WERI-Rb-1 (cell line): ENCODE measurements at regions not wholly inside any gene's neighbourhood (a gene's known extent, or its start where the extent isn't known, plus 50 kb on each side); places are given as distances from the start of the nearest gene placed in this dataset.

Source experiments
- DNase-seq: peaks from one replicate; pipeline ENCODE4 v3.0.0-alpha.2; 2020
- H3K27ac ChIP-seq: fragments of 250-450 bp; sonication (Bioruptor Pico); 2 replicates; pipeline ENCODE4 v1.5.1; 2020; ENCODE audit warnings: mild to moderate bottlenecking, moderate library complexity
- H3K27me3 ChIP-seq: fragments of 250-450 bp; sonication (Bioruptor Pico); 2 replicates; pipeline ENCODE4 v1.5.1; 2021; ENCODE audit warnings: mild to moderate bottlenecking, low read depth, moderate library complexity; ENCODE audit not compliant: insufficient read depth, severe bottlenecking
- H3K36me3 ChIP-seq: fragments of 250-450 bp; sonication (Bioruptor Pico); 2 replicates; pipeline ENCODE4 v1.5.1; 2020; ENCODE audit warnings: mild to moderate bottlenecking, moderate library complexity
- H3K4me3 ChIP-seq: 2 replicates; pipeline ENCODE4 v1.5.1; 2011; ENCODE audit warnings: low read depth, mild to moderate bottlenecking, control low read depth, low read length
- H3K9me3 ChIP-seq: fragments of 250-450 bp; sonication (Bioruptor Pico); 2 replicates; pipeline ENCODE4 v1.5.1; 2021; ENCODE audit warnings: mild to moderate bottlenecking, moderate library complexity; ENCODE audit not compliant: severe bottlenecking
- CTCF ChIP-seq: IDR thresholded peaks from 2 replicates; pipeline ENCODE4 v1.5.1; 2011; ENCODE audit warnings: low read depth, mild to moderate bottlenecking, control low read depth, inconsistent platforms, low read length

- no peaks in the 10 kb centered on the region for H3K9me3 ChIP-seq
- no peak for DNase-seq
- H3K36me3 ChIP-seq, result no peaks in the 10 kb centered on the region
- H3K27me3 ChIP-seq, result peaks cover 53% of the 10 kb centered on the region
- no peak for TF ChIP-seq CTCF
- no peak overlapping the region for H3K4me3 ChIP-seq
- H3K27ac ChIP-seq, result no peak overlapping the region
These were observed 170.5 kb upstream of the ADO start for GRCh38 chr10:62633976-62634375.

GRCh38 chr10:62634576-62634975 is 169.9 kb upstream of the ADO start:
- no peak for TF ChIP-seq CTCF
- DNase-seq, result no peak
- Histone ChIP-seq H3K9me3 (no peaks in the 10 kb centered on the region), H3K36me3 (no peaks in the 10 kb centered on the region), H3K27ac (no peak overlapping the region), H3K27me3 (peaks cover 55% of the 10 kb centered on the region), H3K4me3 (no peak overlapping the region)

GRCh38 chr10:62635127-62635526 is 169.4 kb upstream of the ADO start:
- no peak overlapping the region for H3K4me3 ChIP-seq

GRCh38 chr10:62636825-62637248 is 167.7 kb upstream of the ADO start:
- no peak for TF ChIP-seq CTCF
- H3K4me3 ChIP-seq, result no peak overlapping the region
- no peak overlapping the region for H3K27ac ChIP-seq
- H3K36me3 ChIP-seq, result no peaks in the 10 kb centered on the region
- DNase-seq, result no peak
- peaks cover 68% of the 10 kb centered on the region for H3K27me3 ChIP-seq
- no peaks in the 10 kb centered on the region for H3K9me3 ChIP-seq

More at GRCh38 chr10:62635127-62635526, 169.4 kb upstream of the ADO start:
- TF ChIP-seq CTCF, result no peak
- Histone ChIP-seq H3K27ac (no peak overlapping the region), H3K27me3 (peaks cover 59% of the 10 kb centered on the region), H3K36me3 (no peaks in the 10 kb centered on the region), H3K9me3 (no peaks in the 10 kb centered on the region)
- no peak for DNase-seq

GRCh38 chr10:62637249-62638061 is 167.1 kb upstream of the ADO start:
- no peak for TF ChIP-seq CTCF
- H3K36me3 ChIP-seq, result no peaks in the 10 kb centered on the region
- H3K27me3 ChIP-seq, result peaks cover 65% of the 10 kb centered on the region
- no peak overlapping the region for H3K27ac ChIP-seq
- no peak overlapping the region for H3K4me3 ChIP-seq
- H3K9me3 ChIP-seq, result no peaks in the 10 kb centered on the region
- no peak for DNase-seq

- Histone ChIP-seq H3K36me3 (no peaks in the 10 kb centered on the region), H3K9me3 (no peaks in the 10 kb centered on the region), H3K27me3 (peaks cover 60% of the 10 kb centered on the region), H3K4me3 (no peak overlapping the region), H3K27ac (no peak overlapping the region)
- no peak for TF ChIP-seq CTCF
- no peak for DNase-seq
These were observed 166.4 kb upstream of the ADO start for GRCh38 chr10:62638062-62638477.
